ENCODE measurements at regions not wholly inside any gene's neighbourhood (a gene's known extent, or its start where the extent isn't known, plus 50 kb on each side); places are given as distances from the start of the nearest gene placed in this dataset.

GRCh38 chr13:62087124-62087523 is 671.5 kb upstream of the PCDH20 start:
- DNase-seq (ENCODE audit: low read depth): no peak

- DNase-seq (ENCODE audit: low read depth): no peak
These were observed 669.9 kb upstream of the PCDH20 start for GRCh38 chr13:62085337-62086229.

GRCh38 chr13:62084728-62085127 is 669.1 kb upstream of the PCDH20 start:
- DNase-seq (ENCODE audit: low read depth): no peak

- no peak for DNase-seq (ENCODE audit: low read depth)
These were observed 652.2 kb upstream of the PCDH20 start for GRCh38 chr13:62067821-62068220.

- DNase-seq (ENCODE audit: low read depth): no peak
These were observed 649.4 kb upstream of the PCDH20 start for GRCh38 chr13:62065016-62065415.

- DNase-seq (ENCODE audit: low read depth): no peak
These were observed 646.1 kb upstream of the PCDH20 start for GRCh38 chr13:62061751-62062150.

- DNase-seq (ENCODE audit: low read depth): no peak
These were observed 644.9 kb upstream of the PCDH20 start for GRCh38 chr13:62060570-62060969.

- no peak for DNase-seq (ENCODE audit: low read depth)
These were observed 641.6 kb upstream of the PCDH20 start for GRCh38 chr13:62057286-62057685.

GRCh38 chr13:62049992-62050391 is 634.3 kb upstream of the PCDH20 start:
- no peak for DNase-seq (ENCODE audit: low read depth)

- DNase-seq (ENCODE audit: low read depth): no peak
These were observed 630.9 kb upstream of the PCDH20 start for GRCh38 chr13:62046512-62046911.

- DNase-seq (ENCODE audit: low read depth): no peak
These were observed 628.0 kb upstream of the PCDH20 start for GRCh38 chr13:62043600-62043999.

- DNase-seq (ENCODE audit: low read depth): no peak
These were observed 625.2 kb upstream of the PCDH20 start for GRCh38 chr13:62040806-62041205.

GRCh38 chr13:62040078-62040477 is 624.4 kb upstream of the PCDH20 start:
- DNase-seq (ENCODE audit: low read depth): no peak

GRCh38 chr13:62038214-62038613 is 622.6 kb upstream of the PCDH20 start:
- no peak for DNase-seq (ENCODE audit: low read depth)

- no peak for DNase-seq (ENCODE audit: low read depth)
These were observed 620.3 kb upstream of the PCDH20 start for GRCh38 chr13:62035981-62036380.

- no peak for DNase-seq (ENCODE audit: low read depth)
These were observed 618.3 kb upstream of the PCDH20 start for GRCh38 chr13:62033934-62034333.

GRCh38 chr13:62022369-62022768 is 606.7 kb upstream of the PCDH20 start:
- no peak for DNase-seq (ENCODE audit: low read depth)

- DNase-seq (ENCODE audit: low read depth): no peak
These were observed 604.2 kb upstream of the PCDH20 start for GRCh38 chr13:62019858-62020257.

GRCh38 chr13:62014299-62014698 is 598.6 kb upstream of the PCDH20 start:
- DNase-seq (ENCODE audit: low read depth): no peak

GRCh38 chr13:62003452-62003851 is 587.8 kb upstream of the PCDH20 start:
- no peak for DNase-seq (ENCODE audit: low read depth)

GRCh38 chr13:61994174-61994573 is 578.5 kb upstream of the PCDH20 start:
- DNase-seq (ENCODE audit: low read depth): no peak

GRCh38 chr13:61989978-61990377 is 574.3 kb upstream of the PCDH20 start:
- no peak for DNase-seq (ENCODE audit: low read depth)

GRCh38 chr13:61988810-61989209 is 573.2 kb upstream of the PCDH20 start:
- DNase-seq (ENCODE audit: low read depth): no peak

GRCh38 chr13:61975001-61975400 is 559.4 kb upstream of the PCDH20 start:
- DNase-seq (ENCODE audit: low read depth): no peak
